Parathyroid adenoma (tissue), 2 donors: ENCODE measurements at regions not wholly inside any gene's neighbourhood (a gene's known extent, or its start where the extent isn't known, plus 50 kb on each side); places are given as distances from the start of the nearest gene placed in this dataset.

ENCODE experiments used
- H2AFZ ChIP-seq: fragments of 300-600 bp; sonication (generic); one replicate; pipeline ENCODE4 v1.7.0; 2017; ENCODE audit warnings: antibody characterized with exemption, mild to moderate bottlenecking
- H3K27ac ChIP-seq: fragments of 300-600 bp; sonication (generic); one replicate; pipeline ENCODE4 v1.7.0; 2017
- H3K27me3 ChIP-seq: fragments of 300-600 bp; sonication (generic); one replicate; pipeline ENCODE4 v1.7.0; 2017; ENCODE audit warnings: low read length; ENCODE audit not compliant: control insufficient read depth, insufficient read depth
- H3K36me3 ChIP-seq: fragments of 300-600 bp; sonication (generic); one replicate; pipeline ENCODE4 v1.7.0; 2017; ENCODE audit warnings: low read length; ENCODE audit not compliant: control insufficient read depth, insufficient read depth
- H3K4me1 ChIP-seq: fragments of 300-600 bp; sonication (generic); one replicate; pipeline ENCODE4 v1.7.0; 2017; ENCODE audit warnings: control low read depth
- H3K4me2 ChIP-seq: fragments of 300-600 bp; sonication (generic); one replicate; pipeline ENCODE4 v1.7.0; 2017; ENCODE audit warnings: low read length
- H3K4me3 ChIP-seq: fragments of 300-600 bp; sonication (generic); one replicate; pipeline ENCODE4 v1.7.0; 2017; ENCODE audit warnings: low read depth, low read length
- H3K79me2 ChIP-seq: fragments of 300-600 bp; sonication (generic); one replicate; pipeline ENCODE4 v1.7.0; 2017; ENCODE audit warnings: control low read depth
- H3K9ac ChIP-seq: fragments of 300-600 bp; sonication (generic); one replicate; pipeline ENCODE4 v1.7.0; 2017; ENCODE audit warnings: mild to moderate bottlenecking
- H3K9me3 ChIP-seq: fragments of 300-600 bp; sonication (generic); one replicate; pipeline ENCODE4 v1.7.0; 2017; ENCODE audit warnings: low read length; ENCODE audit not compliant: control insufficient read depth
- CTCF ChIP-seq: fragments of 300-600 bp; sonication (generic); IDR thresholded peaks from one replicate; pipeline ENCODE4 v1.7.0; 2017; ENCODE audit warnings: antibody characterized with exemption, mild to moderate bottlenecking
- donor health status: primary hyperparathyroidism.

- Histone ChIP-seq H3K9ac (no peak overlapping the region), H3K27me3 (no peaks in the 10 kb centered on the region), H3K4me3 (no peak overlapping the region), H3K36me3 (no peaks in the 10 kb centered on the region), H3K9me3 (no peaks in the 10 kb centered on the region), H2AFZ (no peak overlapping the region), H3K4me1 (peaks cover 15% of the 10 kb centered on the region), H3K79me2 (no peaks in the 10 kb centered on the region), H3K27ac (no peak overlapping the region), H3K4me2 (no peak overlapping the region)
- TF ChIP-seq CTCF: no peak
Observed at GRCh38 chr11:95434009-95434408, 203.0 kb upstream of the SESN3 start.

GRCh38 chr11:95432714-95433503 lies 201.9 kb upstream of the SESN3 start:
- no peak overlapping the region for H3K27ac ChIP-seq

GRCh38 chr11:95429376-95429907 lies 198.4 kb upstream of the SESN3 start:
- Histone ChIP-seq H3K79me2 (no peaks in the 10 kb centered on the region), H2AFZ (no peak overlapping the region), H3K36me3 (no peaks in the 10 kb centered on the region), H3K4me3 (no peak overlapping the region), H3K27me3 (no peaks in the 10 kb centered on the region), H3K9ac (no peak overlapping the region), H3K9me3 (no peaks in the 10 kb centered on the region), H3K27ac (no peak overlapping the region), H3K4me1 (peaks cover 17% of the 10 kb centered on the region), H3K4me2 (no peak overlapping the region)
- TF ChIP-seq CTCF: no peak

More at GRCh38 chr11:95432714-95433503, 201.9 kb upstream of the SESN3 start:
- Histone ChIP-seq H3K36me3 (no peaks in the 10 kb centered on the region), H3K27me3 (no peaks in the 10 kb centered on the region), H2AFZ (no peak overlapping the region), H3K9ac (no peak overlapping the region), H3K4me2 (no peak overlapping the region), H3K9me3 (no peaks in the 10 kb centered on the region), H3K4me3 (no peak overlapping the region), H3K79me2 (no peaks in the 10 kb centered on the region), H3K4me1 (peaks cover 15% of the 10 kb centered on the region)
- no peak for TF ChIP-seq CTCF

GRCh38 chr11:95426823-95427462 lies 195.9 kb upstream of the SESN3 start:
- no peaks in the 10 kb centered on the region for H3K9me3 ChIP-seq
- peak overlapping the region; percentile 42 for H2AFZ ChIP-seq
- H3K9ac ChIP-seq: no peak overlapping the region
- no peaks in the 10 kb centered on the region for H3K36me3 ChIP-seq
- H3K27ac ChIP-seq: no peak overlapping the region
- H3K4me1 ChIP-seq: peaks cover 12% of the 10 kb centered on the region
- H3K27me3 ChIP-seq: no peaks in the 10 kb centered on the region
- TF ChIP-seq CTCF: no peak
- no peak overlapping the region for H3K4me2 ChIP-seq
- no peaks in the 10 kb centered on the region for H3K79me2 ChIP-seq
- H3K4me3 ChIP-seq: no peak overlapping the region
